NB4 (cell line): ENCODE measurements at regions not wholly inside any gene's neighbourhood (a gene's known extent, or its start where the extent isn't known, plus 50 kb on each side); places are given as distances from the start of the nearest gene placed in this dataset.

Experiments used
- TF ChIP-seq, protein P1 (sequence below): IDR thresholded peaks from one replicate; pipeline ENCODE4 v1.5.1; 2012; ENCODE audit warnings: low read depth, low read length
- TF ChIP-seq, protein P2 (sequence below): IDR thresholded peaks from 2 replicates; pipeline ENCODE4 v1.6.1; 2011; ENCODE audit warnings: low read depth, low read length

- TF ChIP-seq, protein P1, sequence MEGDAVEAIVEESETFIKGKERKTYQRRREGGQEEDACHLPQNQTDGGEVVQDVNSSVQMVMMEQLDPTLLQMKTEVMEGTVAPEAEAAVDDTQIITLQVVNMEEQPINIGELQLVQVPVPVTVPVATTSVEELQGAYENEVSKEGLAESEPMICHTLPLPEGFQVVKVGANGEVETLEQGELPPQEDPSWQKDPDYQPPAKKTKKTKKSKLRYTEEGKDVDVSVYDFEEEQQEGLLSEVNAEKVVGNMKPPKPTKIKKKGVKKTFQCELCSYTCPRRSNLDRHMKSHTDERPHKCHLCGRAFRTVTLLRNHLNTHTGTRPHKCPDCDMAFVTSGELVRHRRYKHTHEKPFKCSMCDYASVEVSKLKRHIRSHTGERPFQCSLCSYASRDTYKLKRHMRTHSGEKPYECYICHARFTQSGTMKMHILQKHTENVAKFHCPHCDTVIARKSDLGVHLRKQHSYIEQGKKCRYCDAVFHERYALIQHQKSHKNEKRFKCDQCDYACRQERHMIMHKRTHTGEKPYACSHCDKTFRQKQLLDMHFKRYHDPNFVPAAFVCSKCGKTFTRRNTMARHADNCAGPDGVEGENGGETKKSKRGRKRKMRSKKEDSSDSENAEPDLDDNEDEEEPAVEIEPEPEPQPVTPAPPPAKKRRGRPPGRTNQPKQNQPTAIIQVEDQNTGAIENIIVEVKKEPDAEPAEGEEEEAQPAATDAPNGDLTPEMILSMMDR = no peak
- TF ChIP-seq, protein P2, sequence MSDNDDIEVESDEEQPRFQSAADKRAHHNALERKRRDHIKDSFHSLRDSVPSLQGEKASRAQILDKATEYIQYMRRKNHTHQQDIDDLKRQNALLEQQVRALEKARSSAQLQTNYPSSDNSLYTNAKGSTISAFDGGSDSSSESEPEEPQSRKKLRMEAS = no peak
Measured at GRCh38 chr9:79120533-79120932, 451.2 kb upstream of the TLE4 start.
